M059J (cell line): ENCODE measurements at regions not wholly inside any gene's neighbourhood (a gene's known extent, or its start where the extent isn't known, plus 50 kb on each side); places are given as distances from the start of the nearest gene placed in this dataset.

ENCODE experiments used
- DNase-seq: peaks from one replicate; pipeline ENCODE4 v3.0.0-alpha.2; 2012; ENCODE audit warnings: low read depth

DNA sequence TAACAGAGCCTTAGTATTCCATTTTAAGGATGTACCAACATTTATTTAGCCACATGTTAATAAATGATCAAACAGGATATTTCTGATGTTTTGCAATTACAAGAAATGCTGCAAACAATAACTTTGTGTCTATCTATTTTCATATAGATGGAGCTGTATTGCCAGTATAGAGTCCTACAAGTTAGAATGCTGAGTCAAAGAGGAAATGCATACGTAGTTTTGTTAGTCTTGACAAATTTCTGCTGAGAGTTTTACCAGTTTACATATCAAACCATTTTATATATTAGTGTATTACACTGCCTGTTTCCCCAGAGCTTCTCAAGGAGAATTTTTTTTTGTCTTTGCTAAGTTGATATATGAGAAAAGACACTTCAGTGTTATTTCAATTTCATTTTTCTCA lies 541.7 kb downstream of the SLC16A7 start:
- DNase-seq, result no peak

DNA sequence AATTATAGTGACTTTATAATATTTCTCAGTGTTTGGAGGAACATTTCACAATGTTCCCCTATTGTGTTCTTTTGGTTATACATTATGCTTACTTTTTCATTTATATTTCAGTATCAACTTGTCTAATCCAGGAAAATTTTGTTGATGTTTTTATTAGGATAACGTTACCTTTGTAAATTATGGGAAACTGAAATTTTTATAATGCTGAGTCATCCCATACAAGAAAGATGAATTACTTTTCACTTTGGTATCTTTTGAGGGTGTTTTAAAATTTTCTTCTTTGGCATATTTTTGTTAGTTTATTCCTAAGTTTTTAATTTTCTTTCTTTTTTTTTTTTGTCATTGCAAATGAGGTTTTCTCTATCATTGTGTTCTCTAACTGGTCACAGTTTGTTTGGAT lies 542.7 kb downstream of the SLC16A7 start:
- no peak for DNase-seq

- DNase-seq, result no peak
These were observed 548.6 kb downstream of the SLC16A7 start for GRCh38 chr12:60144395-60144794.

DNA sequence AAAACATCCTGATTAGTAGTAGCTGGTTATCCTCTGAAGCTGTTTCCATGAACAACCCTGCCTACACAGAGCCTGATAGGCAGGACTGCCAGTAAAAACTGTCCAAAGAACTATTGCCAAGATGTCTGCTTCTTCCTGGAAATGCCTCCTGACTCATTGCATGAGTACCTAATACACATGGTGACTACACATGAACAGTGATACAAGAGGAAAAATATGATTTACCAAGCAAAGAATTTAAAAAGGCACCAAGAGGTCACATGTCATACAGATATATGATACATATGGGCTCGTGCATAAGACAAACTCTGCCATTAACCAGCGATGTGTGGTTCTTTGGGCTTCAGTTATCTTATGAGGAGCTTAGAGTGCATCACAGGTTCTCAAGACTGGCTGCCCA lies 552.3 kb downstream of the SLC16A7 start:
- peak; percentile 80 for DNase-seq

GRCh38 chr12:60148831-60149230 lies 553.0 kb downstream of the SLC16A7 start:
- DNase-seq, result peak; percentile 83

DNA sequence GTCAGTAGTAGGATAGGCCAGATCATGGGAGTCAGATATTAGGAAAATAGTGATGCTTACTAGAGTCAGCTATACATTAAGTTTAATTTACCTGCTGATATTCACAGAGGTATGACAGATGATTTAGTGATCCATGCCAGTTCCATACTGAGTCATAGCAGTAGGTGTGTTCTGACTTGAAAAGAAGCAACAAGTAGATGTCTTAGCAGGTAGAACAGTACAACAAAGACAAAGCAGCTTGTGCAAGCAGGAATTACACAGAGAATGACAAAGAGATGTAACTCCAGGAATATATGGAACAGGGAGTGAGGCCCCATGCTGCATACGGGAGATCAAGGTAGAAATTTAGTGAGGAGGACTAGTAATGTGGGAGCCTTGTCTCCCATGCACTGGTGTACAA lies 556.9 kb downstream of the SLC16A7 start:
- DNase-seq, result no peak

- no peak for DNase-seq
These were observed 563.9 kb downstream of the SLC16A7 start for GRCh38 chr12:60159761-60160160.

DNA sequence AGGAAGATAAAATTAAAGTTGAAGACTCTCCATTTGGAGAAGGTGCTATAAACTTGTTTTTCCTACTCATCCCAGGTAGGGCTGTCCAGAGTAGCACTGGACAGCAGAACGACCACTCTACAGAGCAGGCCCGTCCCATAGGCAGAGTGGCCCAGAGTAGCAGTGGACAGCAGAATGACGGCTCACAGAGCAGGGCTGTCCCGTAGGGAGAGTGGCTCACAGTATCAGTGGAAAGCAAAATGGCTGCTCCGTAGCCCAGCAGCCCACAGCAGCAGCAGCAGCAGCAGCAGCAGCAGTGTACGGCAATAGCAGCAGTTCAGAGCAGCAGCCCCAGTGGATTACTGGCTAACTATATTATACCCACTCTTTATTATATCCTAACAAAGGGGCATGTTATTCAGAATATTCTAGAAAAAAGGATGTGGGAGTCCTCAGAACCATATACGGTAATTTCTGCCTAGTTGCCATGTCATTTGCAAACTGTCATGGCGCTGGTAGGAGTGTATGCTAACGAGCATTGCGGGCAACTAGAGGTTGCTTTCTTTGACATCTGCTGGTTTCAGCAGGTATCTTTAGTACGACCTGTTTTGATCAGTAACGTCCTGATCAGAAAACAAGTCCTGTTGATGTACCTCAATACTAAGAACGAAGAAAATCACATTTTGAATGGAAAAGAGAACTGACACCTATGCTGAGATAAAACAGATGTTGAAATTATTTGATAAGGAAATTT lies 567.3 kb downstream of the SLC16A7 start:
- peak; percentile 28 for DNase-seq

GRCh38 chr12:60165781-60166180 lies 570.0 kb downstream of the SLC16A7 start:
- DNase-seq, result no peak

GRCh38 chr12:60168441-60168840 lies 572.6 kb downstream of the SLC16A7 start:
- no peak for DNase-seq

GRCh38 chr12:60169904-60170303 lies 574.1 kb downstream of the SLC16A7 start:
- no peak for DNase-seq

- peak; percentile 52 for DNase-seq
These were observed 576.7 kb downstream of the SLC16A7 start for GRCh38 chr12:60172266-60173211.

DNA sequence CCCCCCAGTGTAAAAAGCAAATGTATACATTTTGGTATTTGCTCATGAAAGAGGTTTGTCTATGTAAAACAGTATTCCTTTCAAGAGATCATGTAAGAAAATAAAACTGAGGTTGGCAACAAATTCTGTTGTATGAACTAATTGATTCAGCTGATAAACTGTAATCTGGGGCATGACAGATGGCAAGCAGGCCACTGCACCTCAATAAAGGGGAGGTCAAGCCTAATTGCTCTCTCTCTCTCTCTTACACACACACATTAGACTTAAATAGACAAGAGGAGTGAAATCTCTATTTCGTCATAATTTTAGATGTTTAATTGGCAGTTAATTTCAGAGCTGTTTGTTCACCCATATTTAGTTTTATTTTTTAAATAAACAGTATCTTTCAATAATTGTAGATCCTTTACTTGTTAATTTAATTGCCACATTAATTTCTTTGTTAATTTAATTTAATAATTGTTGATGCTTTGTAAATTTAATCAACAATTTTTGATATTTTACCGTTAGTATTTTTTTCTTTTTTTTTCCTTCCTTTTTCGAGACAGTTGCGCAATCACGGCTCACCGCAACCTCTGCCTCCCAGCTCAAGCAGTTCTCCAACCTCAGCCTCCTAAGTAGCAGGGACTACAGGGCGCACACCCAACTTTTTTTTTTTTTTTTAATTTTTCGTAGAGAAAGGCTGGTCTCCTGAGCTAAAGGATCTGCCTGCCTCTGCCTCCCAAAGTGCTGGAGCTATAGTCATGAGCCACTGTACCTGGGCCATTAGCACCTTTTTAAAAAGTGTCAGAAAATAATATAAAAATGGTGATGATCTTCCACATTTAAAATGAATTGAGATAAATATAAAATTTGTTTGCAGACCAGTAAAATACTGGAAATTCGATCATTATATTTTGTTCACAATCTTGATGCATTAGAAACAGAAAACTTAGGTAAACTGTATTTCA lies 577.7 kb downstream of the SLC16A7 start:
- peak; percentile 44 for DNase-seq

- DNase-seq, result peak; percentile 44
These were observed 578.6 kb downstream of the SLC16A7 start for GRCh38 chr12:60174476-60174875.

DNA sequence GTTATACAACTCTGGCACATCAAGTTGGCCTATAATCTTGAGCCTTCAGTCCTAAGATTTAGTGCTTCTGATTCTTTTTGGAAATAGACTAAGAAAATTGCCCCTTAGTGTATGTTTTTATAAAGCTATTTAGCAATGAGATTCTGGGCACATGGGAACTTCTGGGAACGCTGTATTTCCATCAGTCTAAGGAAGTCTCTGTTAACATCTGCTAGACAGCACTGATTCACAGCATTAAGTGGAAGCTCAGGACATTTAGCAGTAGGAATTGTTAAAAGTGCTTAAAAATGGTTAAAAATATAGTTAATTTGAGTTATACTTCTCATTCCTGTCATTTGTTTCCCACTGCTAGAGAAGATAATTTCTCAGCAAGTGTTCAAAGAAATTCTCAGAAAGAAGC lies 579.1 kb downstream of the SLC16A7 start:
- no peak for DNase-seq

GRCh38 chr12:60176891-60177290 lies 581.1 kb downstream of the SLC16A7 start:
- DNase-seq, result no peak

DNA sequence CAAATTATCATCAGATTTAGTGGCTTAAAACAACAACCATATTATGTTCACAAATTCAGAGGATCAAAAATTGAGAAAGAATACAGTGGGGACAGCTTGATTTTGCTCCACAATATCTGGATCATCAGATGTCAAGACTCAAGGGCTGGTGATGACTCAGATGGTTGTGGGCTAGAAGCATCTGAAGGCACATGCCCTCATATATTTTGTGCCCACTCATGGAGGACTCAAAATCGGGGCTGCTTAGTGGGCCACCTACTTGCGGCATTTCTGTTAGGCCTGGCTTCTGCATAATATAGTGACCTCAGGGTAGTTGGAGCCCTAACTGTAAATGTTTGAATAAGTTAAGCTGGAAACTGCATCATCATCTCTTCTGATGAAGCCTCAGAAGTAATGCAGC lies 584.5 kb downstream of the SLC16A7 start:
- DNase-seq, result no peak

DNA sequence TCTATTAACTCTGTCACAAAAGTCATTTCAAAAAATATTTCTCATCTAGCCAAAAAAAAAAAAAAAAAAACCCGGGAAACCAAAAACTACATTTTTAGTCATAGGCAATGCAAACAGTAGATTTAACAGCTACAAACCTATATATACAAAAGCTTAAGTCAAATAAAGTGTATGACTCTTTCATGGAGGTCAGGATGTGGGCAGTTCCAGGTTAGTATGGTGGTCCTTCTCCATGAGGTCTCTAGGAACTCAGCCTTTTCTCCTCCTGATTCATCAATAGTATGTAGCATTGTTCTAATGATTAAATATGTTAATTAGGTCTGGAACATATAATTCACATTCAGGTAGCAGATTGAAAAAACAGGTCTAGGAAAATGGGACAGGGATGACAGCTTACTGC lies 586.5 kb downstream of the SLC16A7 start:
- DNase-seq, result no peak

- no peak for DNase-seq
These were observed 588.3 kb downstream of the SLC16A7 start for GRCh38 chr12:60184096-60184495.

DNA sequence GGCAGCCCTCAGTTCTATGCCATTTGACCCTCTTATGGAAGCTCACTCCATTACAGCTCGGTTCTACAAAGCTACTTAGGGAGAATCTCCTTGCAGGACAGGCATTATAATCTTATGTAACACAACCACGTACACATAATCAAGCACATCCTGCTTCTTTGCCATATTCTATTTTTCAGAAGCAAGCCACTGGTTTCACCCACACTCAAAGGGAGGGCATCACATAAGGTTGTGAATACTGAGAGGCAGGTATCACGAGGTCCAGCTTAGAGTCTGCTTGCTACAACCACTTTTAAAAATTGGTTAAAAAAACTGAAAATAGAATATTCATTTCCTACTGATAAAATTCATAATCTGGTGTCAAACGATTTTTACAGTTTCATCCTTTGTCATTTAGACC lies 589.2 kb downstream of the SLC16A7 start:
- no peak for DNase-seq

DNA sequence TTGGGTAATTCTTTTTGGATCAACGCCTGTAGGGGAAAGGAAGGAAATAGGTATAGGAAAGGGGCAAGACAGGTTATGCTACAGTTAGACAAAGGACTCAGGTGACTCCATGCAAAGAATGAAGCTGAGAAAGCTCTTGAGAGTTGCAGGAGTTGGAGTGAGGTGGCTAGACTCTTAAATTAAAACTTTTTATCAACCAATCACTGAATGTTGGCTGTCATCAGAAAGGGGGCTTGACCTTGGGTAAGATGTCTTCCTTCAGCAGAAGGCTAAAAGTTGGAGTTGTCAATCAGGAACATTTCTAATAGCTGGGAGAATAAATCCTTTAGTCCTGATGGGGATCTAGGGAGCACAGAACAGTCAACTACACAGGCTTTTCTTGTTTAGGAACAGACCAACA lies 595.4 kb downstream of the SLC16A7 start:
- DNase-seq, result no peak
